Adipocyte (in vitro differentiated cells): ENCODE measurements at regions not wholly inside any gene's neighbourhood (a gene's known extent, or its start where the extent isn't known, plus 50 kb on each side); places are given as distances from the start of the nearest gene placed in this dataset.

ENCODE experiments used
- DNase-seq: peaks from one replicate; pipeline ENCODE4 v3.0.0-alpha.2; 2015; ENCODE audit warnings: low read depth
- H3K27me3 ChIP-seq: replicated peaks from 2 replicates; pipeline ENCODE4 v1.7.0; 2013; ENCODE audit warnings: mild to moderate bottlenecking, low read length, moderate library complexity; ENCODE audit not compliant: control insufficient read depth, insufficient read depth
- H3K36me3 ChIP-seq: 2 replicates; pipeline ENCODE4 v1.7.0; 2013; ENCODE audit warnings: low read length, mild to moderate bottlenecking, moderate library complexity; ENCODE audit not compliant: control insufficient read depth, insufficient read depth, severe bottlenecking
- H3K4me1 ChIP-seq: 2 replicates; pipeline ENCODE4 v1.7.0; 2013; ENCODE audit warnings: mild to moderate bottlenecking, low read length, moderate library complexity; ENCODE audit not compliant: control insufficient read depth, insufficient read depth
- H3K4me3 ChIP-seq: 2 replicates; pipeline ENCODE4 v1.7.0; 2013; ENCODE audit warnings: mild to moderate bottlenecking, low read length, moderate library complexity
- H3K9ac ChIP-seq: 2 replicates; pipeline ENCODE4 v1.7.0; 2013; ENCODE audit warnings: mild to moderate bottlenecking, low read length, moderate library complexity
- H3K9me3 ChIP-seq: 2 replicates; pipeline ENCODE4 v1.7.0; 2013; ENCODE audit warnings: mild to moderate bottlenecking, low read length, moderate library complexity; ENCODE audit not compliant: control insufficient read depth

DNA sequence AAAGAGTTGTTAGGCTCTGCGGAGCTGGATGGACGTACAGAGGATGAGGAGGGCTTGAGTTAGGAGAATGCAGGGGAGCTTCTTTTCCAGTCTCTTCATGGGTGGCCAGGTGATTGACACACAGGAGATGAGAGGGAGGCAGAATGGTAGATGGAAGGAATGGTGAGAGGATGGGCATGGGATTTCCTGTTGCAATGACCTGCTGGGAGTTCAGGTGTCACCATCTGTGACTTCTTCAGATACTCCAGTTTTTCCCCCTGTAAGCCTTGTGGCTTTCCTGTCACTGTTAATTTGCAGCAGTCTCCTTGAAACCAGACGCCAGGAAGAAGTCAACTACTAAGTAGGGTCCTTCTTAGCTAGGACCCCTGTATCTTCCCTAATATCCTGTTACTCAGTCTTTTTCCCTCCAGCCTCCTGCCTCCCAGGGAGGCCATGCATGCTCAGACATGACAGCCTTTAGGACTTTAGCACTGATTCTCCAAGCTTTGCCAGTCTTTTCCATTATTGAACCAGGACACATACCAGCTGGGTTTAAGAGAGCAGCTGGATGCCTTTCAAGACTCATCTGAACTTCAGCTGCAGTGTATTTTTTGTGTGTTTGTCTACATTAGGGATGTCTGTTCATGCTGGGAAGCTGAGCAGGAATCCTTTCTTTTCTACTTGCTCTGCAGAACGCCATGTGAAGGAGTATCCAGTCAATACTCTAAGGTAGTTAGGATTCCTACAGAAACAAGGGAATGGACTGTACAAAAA is 67.2 kb upstream of the CD180 start:
- Histone ChIP-seq H3K4me3 (no peak overlapping the region), H3K9me3 (no peaks in the 10 kb centered on the region), H3K4me1 (peaks cover 14% of the 10 kb centered on the region), H3K9ac (no peak overlapping the region), H3K36me3 (no peaks in the 10 kb centered on the region), H3K27me3 (no peaks in the 10 kb centered on the region)
- DNase-seq, result no peak

DNA sequence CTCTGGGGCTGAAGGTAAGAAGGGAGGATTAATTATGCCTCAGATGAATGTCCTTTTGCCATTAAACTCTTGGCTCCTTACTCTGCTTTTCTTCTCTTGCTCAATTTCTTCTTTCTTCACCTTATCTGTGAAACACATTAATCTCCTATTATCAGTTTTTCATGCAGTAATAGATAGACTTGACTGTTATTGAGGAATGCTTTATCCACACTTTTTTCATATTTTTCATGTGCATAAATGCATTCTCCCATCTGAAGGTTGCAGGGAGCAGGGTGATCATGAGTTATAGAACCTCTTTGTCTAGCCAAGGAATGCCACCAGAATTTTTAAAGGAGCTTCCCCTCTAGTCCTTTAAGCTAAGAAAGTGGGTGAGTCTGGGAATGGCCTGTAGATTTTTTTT is 66.4 kb upstream of the CD180 start:
- Histone ChIP-seq H3K36me3 (no peaks in the 10 kb centered on the region), H3K9ac (no peak overlapping the region), H3K4me1 (peaks cover 12% of the 10 kb centered on the region), H3K9me3 (no peaks in the 10 kb centered on the region), H3K4me3 (no peak overlapping the region), H3K27me3 (no peaks in the 10 kb centered on the region)
- no peak for DNase-seq

GRCh38 chr5:67262206-67262605 is 65.6 kb upstream of the CD180 start:
- no peak overlapping the region for H3K9ac ChIP-seq
- H3K36me3 ChIP-seq, result no peaks in the 10 kb centered on the region
- DNase-seq, result no peak
- H3K27me3 ChIP-seq, result no peaks in the 10 kb centered on the region
- no peaks in the 10 kb centered on the region for H3K9me3 ChIP-seq
- no peak overlapping the region for H3K4me3 ChIP-seq
- peaks cover 4% of the 10 kb centered on the region for H3K4me1 ChIP-seq

GRCh38 chr5:67259548-67260215 is 63.1 kb upstream of the CD180 start:
- Histone ChIP-seq H3K9me3 (no peaks in the 10 kb centered on the region), H3K4me3 (no peak overlapping the region), H3K4me1 (no peaks in the 10 kb centered on the region), H3K27me3 (no peaks in the 10 kb centered on the region), H3K36me3 (no peaks in the 10 kb centered on the region), H3K9ac (no peak overlapping the region)
- DNase-seq, result no peak

- Histone ChIP-seq H3K27me3 (no peaks in the 10 kb centered on the region), H3K4me1 (peaks cover 5% of the 10 kb centered on the region), H3K9ac (no peak overlapping the region), H3K4me3 (no peak overlapping the region), H3K9me3 (peaks cover 2% of the 10 kb centered on the region), H3K36me3 (no peaks in the 10 kb centered on the region)
- DNase-seq, result no peak
Measured at GRCh38 chr5:67257500-67257899, 60.9 kb upstream of the CD180 start.

DNA sequence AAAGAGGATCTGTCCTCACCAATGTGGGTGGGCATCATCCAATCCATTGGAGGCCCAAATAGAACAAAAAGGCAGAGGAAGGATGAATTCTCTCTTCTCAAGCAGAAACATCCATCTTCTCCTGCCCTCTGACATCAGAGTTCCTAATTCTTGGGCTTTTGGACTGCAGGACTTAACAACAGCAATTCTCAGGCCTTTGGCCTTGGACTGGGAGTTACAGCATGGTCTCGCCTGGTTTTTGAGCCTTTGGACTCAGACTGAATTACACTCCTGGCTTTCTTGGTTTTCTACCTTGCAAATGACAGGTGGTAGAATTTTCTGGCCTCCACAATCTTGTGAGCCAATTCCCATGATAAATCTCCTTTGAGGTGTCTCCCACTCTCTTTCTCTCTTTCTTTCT is 60.5 kb upstream of the CD180 start:
- Histone ChIP-seq H3K4me3 (no peak overlapping the region), H3K4me1 (peaks cover 5% of the 10 kb centered on the region), H3K27me3 (no peaks in the 10 kb centered on the region), H3K36me3 (no peaks in the 10 kb centered on the region), H3K9me3 (peaks cover 2% of the 10 kb centered on the region), H3K9ac (no peak overlapping the region)
- no peak for DNase-seq

GRCh38 chr5:67255881-67256280 is 59.3 kb upstream of the CD180 start:
- no peaks in the 10 kb centered on the region for H3K27me3 ChIP-seq
- H3K4me1 ChIP-seq, result peaks cover 5% of the 10 kb centered on the region
- H3K9ac ChIP-seq, result no peak overlapping the region
- H3K36me3 ChIP-seq, result no peaks in the 10 kb centered on the region
- DNase-seq, result peak; percentile 46
- H3K4me3 ChIP-seq, result no peak overlapping the region
- peaks cover 2% of the 10 kb centered on the region for H3K9me3 ChIP-seq

DNA sequence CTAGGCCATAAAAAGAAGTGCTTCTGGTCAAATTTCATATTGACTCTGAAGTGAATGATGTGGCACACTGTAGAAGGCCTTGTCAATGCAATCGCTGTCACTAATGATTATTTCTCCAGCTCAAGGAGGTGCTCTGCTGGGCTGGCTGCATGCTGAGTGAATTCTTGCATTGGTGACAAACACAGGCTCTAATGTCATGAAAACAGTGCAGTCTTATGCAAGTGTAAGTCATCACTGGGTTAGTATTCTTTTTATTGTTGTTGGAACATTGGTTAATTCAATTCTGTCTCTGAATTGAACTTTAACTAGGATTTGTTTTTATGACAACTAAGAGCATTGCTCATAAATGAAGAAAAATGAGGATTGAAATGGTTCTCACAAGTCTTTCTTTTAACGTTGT is 57.3 kb upstream of the CD180 start:
- H3K9ac ChIP-seq, result no peak overlapping the region
- H3K4me1 ChIP-seq, result peaks cover 10% of the 10 kb centered on the region
- H3K9me3 ChIP-seq, result peaks cover 2% of the 10 kb centered on the region
- H3K36me3 ChIP-seq, result no peaks in the 10 kb centered on the region
- H3K4me3 ChIP-seq, result no peak overlapping the region
- no peak for DNase-seq
- H3K27me3 ChIP-seq, result no peaks in the 10 kb centered on the region

GRCh38 chr5:67249590-67249895 is 52.9 kb upstream of the CD180 start:
- H3K9ac ChIP-seq, result peak overlapping the region; percentile 30
- no peaks in the 10 kb centered on the region for H3K36me3 ChIP-seq
- no peak overlapping the region for H3K4me3 ChIP-seq
- H3K4me1 ChIP-seq, result peaks cover 25% of the 10 kb centered on the region
- peaks cover 2% of the 10 kb centered on the region for H3K9me3 ChIP-seq
- H3K27me3 ChIP-seq, result no peaks in the 10 kb centered on the region
- no peak for DNase-seq

DNA sequence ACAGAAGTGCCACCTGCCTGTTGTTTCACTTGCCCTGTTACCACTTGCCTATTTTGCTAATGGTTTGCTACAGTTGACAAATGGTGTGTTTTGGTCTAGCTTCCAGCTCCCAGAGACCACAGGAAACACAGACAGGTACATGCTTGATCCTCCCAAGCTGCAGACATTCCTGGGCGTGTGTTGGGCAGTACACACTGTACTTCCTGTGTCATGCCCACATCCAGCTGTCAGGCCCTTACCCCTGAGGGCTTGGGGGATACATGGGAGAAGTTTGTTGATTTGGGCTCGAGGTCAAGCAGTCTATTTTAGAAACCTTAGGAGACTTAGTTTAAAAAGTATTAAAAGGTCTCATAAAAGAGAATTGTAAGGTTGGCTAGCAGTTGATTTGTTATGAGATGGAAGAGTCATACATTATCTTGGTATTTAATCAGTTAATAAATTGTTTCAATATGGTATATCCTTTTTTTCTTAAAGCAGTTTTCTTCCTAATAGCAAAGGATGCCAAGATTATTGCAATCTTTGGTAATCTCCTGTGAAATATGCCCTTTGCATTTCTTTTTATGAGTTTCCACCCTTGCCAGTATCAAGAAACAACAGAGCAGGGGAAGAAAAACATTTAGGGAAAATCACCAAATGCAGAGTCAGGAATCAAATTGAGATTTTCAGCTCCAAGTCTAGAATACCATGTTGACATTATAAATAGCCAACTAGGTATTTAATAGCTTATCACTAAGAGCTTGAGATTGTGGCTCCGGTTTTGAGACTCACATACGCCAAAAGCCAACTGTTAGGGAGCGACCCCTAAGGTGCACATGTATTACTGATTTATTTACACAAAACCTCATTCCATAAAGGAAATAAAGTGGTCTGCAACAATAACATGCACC is 52.3 kb upstream of the CD180 start:
- Histone ChIP-seq H3K4me1 (peaks cover 21% of the 10 kb centered on the region), H3K36me3 (no peaks in the 10 kb centered on the region), H3K9me3 (peaks cover 2% of the 10 kb centered on the region), H3K4me3 (no peak overlapping the region), H3K27me3 (no peaks in the 10 kb centered on the region), H3K9ac (peak overlapping the region; percentile 30)
- DNase-seq, result peak; percentile 60

GRCh38 chr5:67246546-67247268 is 50.1 kb upstream of the CD180 start:
- Histone ChIP-seq H3K4me1 (peaks cover 21% of the 10 kb centered on the region), H3K9me3 (no peaks in the 10 kb centered on the region), H3K4me3 (no peak overlapping the region), H3K36me3 (no peaks in the 10 kb centered on the region), H3K9ac (no peak overlapping the region), H3K27me3 (no peaks in the 10 kb centered on the region)
- DNase-seq, result no peak
